AG10803 (cell line): ENCODE measurements at regions not wholly inside any gene's neighbourhood (a gene's known extent, or its start where the extent isn't known, plus 50 kb on each side); places are given as distances from the start of the nearest gene placed in this dataset.
"Not testable (repeated sequence)": the region's sequence is repeated elsewhere in the genome, so short reads cannot be mapped to it uniquely, and the experiment has no call there.

Source experiments
- DNase-seq: peaks from one replicate; pipeline ENCODE4 v3.0.0; 2010; ENCODE audit warnings: low read depth
- H3K4me3 ChIP-seq: 2 replicates; pipeline ENCODE4 v1.5.1; 2011; ENCODE audit warnings: mild to moderate bottlenecking, low read length, control low read depth
- TF ChIP-seq, protein P1 (sequence below): conservative IDR thresholded peaks from 2 replicates; pipeline ENCODE4 v1.5.1; 2011; ENCODE audit warnings: mild to moderate bottlenecking, low read length, control low read depth, inconsistent platforms

DNA sequence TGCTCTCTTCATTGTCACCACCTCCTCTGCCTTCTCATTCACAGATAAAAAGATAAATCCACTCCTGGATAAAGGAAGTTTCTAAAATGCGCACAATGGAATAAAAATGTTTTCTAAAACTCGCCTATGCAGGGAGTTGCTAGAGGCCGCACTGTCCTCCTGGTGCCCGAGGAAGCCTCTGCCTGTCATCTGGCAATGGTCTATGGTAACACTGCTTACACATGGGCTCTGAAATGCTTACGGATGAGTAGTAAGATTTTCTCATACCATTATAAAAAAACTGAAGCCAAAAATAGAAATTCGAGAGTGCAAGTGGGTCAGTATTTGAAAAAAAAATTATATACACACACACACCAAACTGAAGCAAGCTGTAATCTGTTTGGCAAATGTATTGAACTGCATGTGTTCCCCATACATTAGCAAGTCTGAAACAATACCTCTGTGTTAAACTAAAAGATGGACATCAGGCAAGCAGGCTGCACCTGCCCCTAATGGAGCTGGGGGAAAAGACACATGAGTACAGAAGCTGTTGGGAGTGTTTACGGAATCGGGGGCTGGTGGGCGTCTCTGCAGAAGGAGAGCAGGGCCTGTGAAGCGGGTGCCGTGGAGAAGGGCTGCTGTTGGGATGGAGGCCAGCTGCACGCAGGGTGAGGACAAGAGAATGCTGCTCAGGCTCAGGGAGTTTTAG lies 103.3 kb upstream of the FAT1 start:
- TF ChIP-seq, protein P1, sequence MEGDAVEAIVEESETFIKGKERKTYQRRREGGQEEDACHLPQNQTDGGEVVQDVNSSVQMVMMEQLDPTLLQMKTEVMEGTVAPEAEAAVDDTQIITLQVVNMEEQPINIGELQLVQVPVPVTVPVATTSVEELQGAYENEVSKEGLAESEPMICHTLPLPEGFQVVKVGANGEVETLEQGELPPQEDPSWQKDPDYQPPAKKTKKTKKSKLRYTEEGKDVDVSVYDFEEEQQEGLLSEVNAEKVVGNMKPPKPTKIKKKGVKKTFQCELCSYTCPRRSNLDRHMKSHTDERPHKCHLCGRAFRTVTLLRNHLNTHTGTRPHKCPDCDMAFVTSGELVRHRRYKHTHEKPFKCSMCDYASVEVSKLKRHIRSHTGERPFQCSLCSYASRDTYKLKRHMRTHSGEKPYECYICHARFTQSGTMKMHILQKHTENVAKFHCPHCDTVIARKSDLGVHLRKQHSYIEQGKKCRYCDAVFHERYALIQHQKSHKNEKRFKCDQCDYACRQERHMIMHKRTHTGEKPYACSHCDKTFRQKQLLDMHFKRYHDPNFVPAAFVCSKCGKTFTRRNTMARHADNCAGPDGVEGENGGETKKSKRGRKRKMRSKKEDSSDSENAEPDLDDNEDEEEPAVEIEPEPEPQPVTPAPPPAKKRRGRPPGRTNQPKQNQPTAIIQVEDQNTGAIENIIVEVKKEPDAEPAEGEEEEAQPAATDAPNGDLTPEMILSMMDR = no peak
- H3K4me3 ChIP-seq = no peak overlapping the region
- DNase-seq = peak; percentile 34

DNA sequence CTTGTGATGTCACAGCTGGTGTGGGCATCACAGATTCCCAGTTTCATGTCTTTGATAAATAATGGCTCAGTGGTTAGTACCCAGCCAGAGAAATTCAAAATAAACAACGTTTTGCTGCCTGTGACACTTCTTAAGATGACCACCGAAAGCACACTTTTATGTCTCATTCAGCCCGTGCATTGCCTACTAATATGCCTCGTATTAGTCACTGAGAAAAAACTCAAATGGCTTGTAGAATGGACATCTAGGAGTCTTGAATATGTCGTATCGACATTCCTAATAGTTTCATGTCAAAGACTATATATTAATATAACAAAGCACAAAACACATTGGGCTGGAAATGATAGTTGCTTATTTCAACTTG lies 103.9 kb upstream of the FAT1 start:
- no peak for DNase-seq
- no peak overlapping the region for H3K4me3 ChIP-seq
- TF ChIP-seq, protein P1 = no peak

DNA sequence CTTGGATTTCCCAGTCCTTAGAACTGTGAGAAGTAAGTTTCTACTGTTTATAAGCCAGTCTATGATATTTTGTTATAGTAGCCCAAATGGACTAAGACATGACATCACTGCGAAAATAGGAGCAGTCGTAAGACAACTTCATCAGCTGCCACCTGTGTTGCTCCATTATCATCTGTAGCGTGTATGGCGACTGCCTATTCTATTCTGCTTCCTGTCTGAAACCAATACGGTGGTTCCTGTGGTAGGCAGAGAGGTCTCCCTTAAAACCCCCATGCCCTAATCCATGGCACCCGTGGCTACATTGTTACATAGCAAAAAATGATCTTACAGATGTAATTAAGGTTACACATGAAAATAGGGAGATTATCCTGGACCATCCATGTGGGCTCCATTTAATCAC lies 105.4 kb upstream of the FAT1 start:
- DNase-seq = no peak
- no peak overlapping the region for H3K4me3 ChIP-seq

DNA sequence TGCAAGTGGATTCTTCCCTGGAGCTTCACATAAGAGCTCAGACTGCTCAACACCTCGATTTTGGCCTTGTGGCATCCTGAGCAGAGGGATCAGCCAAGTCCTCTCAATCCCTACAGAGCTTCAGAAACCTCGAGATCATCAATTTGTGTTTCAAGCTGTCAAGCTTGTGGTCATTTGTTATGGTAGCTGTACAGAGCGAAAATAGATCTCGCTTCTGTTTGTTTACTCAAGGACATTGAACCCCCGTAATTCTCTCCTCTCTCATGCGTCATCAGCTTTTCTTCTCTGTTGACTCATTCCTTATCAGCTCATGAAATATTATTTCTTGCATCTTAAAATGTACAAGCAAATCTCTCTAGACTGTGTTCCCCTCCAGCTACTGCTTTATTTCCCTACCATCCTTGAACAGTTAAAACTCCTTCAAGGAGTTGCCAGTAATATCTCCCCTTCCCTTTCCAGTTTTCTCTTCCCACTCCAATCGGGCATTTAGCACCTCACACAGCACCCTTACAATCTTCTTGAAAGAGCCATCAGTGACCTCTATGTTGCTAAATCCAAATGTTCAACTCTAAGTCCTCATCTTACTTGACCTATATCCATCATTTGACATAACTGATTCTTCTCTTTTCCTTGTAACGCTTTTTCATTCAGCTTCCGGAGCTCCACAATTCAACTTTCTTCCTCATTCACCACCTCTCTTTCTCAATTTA lies 106.2 kb upstream of the FAT1 start:
- DNase-seq = peak; percentile 8
- H3K4me3 ChIP-seq = no peak overlapping the region
- TF ChIP-seq, protein P1 = no peak

More for the DNA sequence above, 105.4 kb upstream of the FAT1 start:
- TF ChIP-seq, protein P1 = no peak

DNA sequence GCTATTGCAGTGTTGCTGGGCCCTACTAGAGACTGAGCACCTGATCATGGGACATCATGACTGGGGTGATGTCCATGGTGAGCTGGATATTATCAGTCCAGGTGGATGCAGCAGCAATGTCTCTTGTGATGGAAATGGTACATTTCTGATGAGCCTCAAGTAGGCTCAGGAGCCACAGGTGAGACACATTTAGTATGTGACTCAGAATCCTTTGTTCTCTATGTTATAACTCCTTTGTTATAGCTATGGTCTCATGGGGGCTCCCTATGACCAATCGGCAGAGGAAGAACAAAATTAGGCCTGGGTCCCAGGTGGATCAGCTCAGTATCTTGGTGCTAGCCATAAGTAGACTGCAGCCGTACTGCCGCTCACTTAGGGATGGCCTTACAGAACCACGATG lies 107.9 kb upstream of the FAT1 start:
- no peak for DNase-seq
- no peak overlapping the region for H3K4me3 ChIP-seq
- TF ChIP-seq, protein P1 = no peak

DNA sequence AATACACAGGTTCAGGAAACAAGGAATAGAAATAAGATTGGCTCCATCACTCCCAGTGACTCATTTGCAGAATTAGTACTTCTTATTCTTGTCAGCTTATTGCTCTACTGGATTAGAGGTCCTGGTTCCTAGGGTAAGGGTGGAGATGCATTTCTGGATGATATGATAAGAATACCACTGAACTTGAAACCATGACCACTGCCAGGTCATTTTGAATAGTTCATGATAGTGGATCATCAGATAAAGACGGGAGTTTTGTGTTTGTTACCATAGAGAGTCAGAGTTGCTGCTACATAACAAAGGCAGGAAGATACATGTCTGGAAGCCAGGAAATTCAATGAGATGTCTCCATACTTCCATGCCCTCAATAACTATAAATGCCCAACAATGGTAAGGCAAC lies 109.2 kb upstream of the FAT1 start:
- DNase-seq = no peak
- TF ChIP-seq, protein P1 = no peak
- no peak overlapping the region for H3K4me3 ChIP-seq

DNA sequence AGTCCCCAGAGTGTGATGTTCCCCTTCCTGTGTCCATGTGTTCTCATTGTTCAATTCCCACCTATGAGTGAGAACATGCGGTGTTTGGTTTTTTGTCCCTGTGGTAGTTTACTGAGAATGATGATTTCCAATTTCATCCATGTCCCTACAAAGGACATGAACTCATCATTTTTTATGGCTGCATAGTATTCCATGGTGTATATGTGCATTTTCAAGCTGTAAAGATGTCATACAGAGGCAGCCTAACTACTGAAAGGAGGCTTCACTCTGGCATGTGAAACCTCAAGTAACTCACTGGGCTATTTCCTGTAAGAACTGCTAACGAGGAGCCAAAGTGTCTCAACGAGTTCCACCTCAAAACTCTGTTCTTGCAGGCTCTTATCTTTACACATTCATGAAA lies 113.8 kb upstream of the FAT1 start:
- not testable (repeated sequence) for H3K4me3 ChIP-seq, DNase-seq
